HepG2 (cell line): ENCODE measurements at regions not wholly inside any gene's neighbourhood (a gene's known extent, or its start where the extent isn't known, plus 50 kb on each side); places are given as distances from the start of the nearest gene placed in this dataset.

Experiments used
- ATAC-seq: fragments of 200-7000 bp; cut with Tn5 transposase; 3 replicates; pipeline ENCODE4 v1.9.1; 2020; ENCODE audit warnings: mild to moderate bottlenecking, moderate library complexity
- BruUV-seq: library from RNA; stranded (reverse); fragments of 400-500 nt; replicated peaks from 2 replicates; lab custom pipeline; 2021; lab: Mats Ljungman, UMichigan
- CTCF ChIA-PET: fragments of 300-600 bp; formaldehyde crosslinking; extraction: SDS; loops from one replicate; lab custom pipeline; 2021; ENCODE audit warnings: low total read pairs, inconsistent platforms, low intra/inter-chr PET ratio; lab: Yijun Ruan, JAX
- POLR2A ChIA-PET: fragments of 350-600 bp; sonication (Branson Sonifier 250); formaldehyde crosslinking; loops from one replicate; lab custom pipeline; 2020; ENCODE audit warnings: antibody characterized with exemption, inconsistent platforms; lab: Yijun Ruan, JAX
- DNase-seq: peaks from one replicate; pipeline ENCODE4 v3.0.0-alpha.2; 2015; ENCODE audit warnings: low spot score
- FAIRE-seq: peaks from 3 replicates; lab custom pipeline; 2011; peaks lifted over from hg19 to GRCh38; lab: Jason Lieb, UNC
- H2AFZ ChIP-seq: one replicate; pipeline ENCODE4 v1.6.1; 2011; ENCODE audit warnings: low read length, inconsistent platforms
- H3K27ac ChIP-seq: fragments of 300-600 bp; 3 replicates; pipeline ENCODE4 v1.8.0; 2011; ENCODE audit warnings: mixed run types, mild to moderate bottlenecking, mixed read lengths, low read length, inconsistent platforms; ENCODE audit not compliant: insufficient read depth; ENCODE audit errors: extremely low read length
- H3K27me3 ChIP-seq, 2 experiments: fragments of 200-600 bp in 1 of 2; 2 replicates in 1 of 2; 3 replicates in 1 of 2; pipeline versions ENCODE4 v1.6.0 to v1.8.0; 2011; ENCODE audit warnings: low read length in 2 of 2, mild to moderate bottlenecking in 2 of 2, moderate library complexity in 2 of 2, inconsistent platforms in 1 of 2; ENCODE audit not compliant: insufficient read depth in 2 of 2, control insufficient read depth in 1 of 2
- H3K36me3 ChIP-seq, 2 experiments: fragments of 200-600 bp in 1 of 2; replicated peaks in 1 of 2; 2 replicates in 1 of 2; 3 replicates in 1 of 2; pipeline versions ENCODE4 v1.5.1 to v1.8.0; 2011; ENCODE audit warnings: low read length in 2 of 2, inconsistent platforms in 1 of 2; ENCODE audit not compliant: insufficient read depth in 2 of 2, control insufficient read depth in 1 of 2
- H3K4me1 ChIP-seq: 2 replicates; pipeline ENCODE4 v1.5.1; 2012; ENCODE audit warnings: low read length, inconsistent platforms; ENCODE audit not compliant: insufficient read depth
- H3K4me2 ChIP-seq: 2 replicates; pipeline ENCODE4 v1.6.0; 2011; ENCODE audit warnings: low read depth, low read length, inconsistent platforms
- H3K4me3 ChIP-seq, 3 experiments: fragments of 200-600 bp in 1 of 3; sonication (generic), shearing (Covaris generic) in 1 of 3; replicated peaks in 1 of 3; 2 replicates each; pipeline ENCODE4 v1.5.1; 2011 to 2016; ENCODE audit warnings: low read length in 3 of 3, inconsistent platforms in 2 of 3, low read depth in 2 of 3, mild to moderate bottlenecking in 2 of 3, control low read depth in 1 of 3, mixed read lengths in 1 of 3; ENCODE audit not compliant: insufficient read depth in 1 of 3
- H3K79me2 ChIP-seq: one replicate; pipeline ENCODE4 v1.6.1; 2011; ENCODE audit warnings: low read length, inconsistent platforms; ENCODE audit not compliant: insufficient read depth
- H3K9ac ChIP-seq: 2 replicates; pipeline ENCODE4 v1.6.0; 2011; ENCODE audit warnings: mild to moderate bottlenecking, low read depth, low read length, inconsistent platforms; ENCODE audit not compliant: insufficient read depth
- H3K9me3 ChIP-seq: 2 replicates; pipeline ENCODE4 v1.5.1; 2012; ENCODE audit warnings: mild to moderate bottlenecking, low read length
- H4K20me1 ChIP-seq: 2 replicates; pipeline ENCODE4 v1.6.0; 2011; ENCODE audit warnings: inconsistent platforms, mild to moderate bottlenecking, low read length, moderate library complexity; ENCODE audit not compliant: insufficient read depth
- BRD4 ChIP-seq: sonication (generic); formaldehyde crosslinking; IDR thresholded peaks from 2 replicates; pipeline ENCODE4 v1.4.0; 2020; ENCODE audit warnings: missing genetic modification reagents
- HNF4A ChIP-seq: sonication (generic); formaldehyde crosslinking; IDR thresholded peaks from 2 replicates; pipeline ENCODE4 v1.4.0; 2020; ENCODE audit warnings: missing genetic modification reagents
- JUN ChIP-seq: sonication (generic); formaldehyde crosslinking; IDR thresholded peaks from 2 replicates; pipeline ENCODE4 v1.4.0; 2020; ENCODE audit warnings: mild to moderate bottlenecking, missing genetic modification reagents
- MEIS1 ChIP-seq: sonication (generic); formaldehyde crosslinking; IDR thresholded peaks from 2 replicates; pipeline ENCODE4 v1.9.0; 2021; ENCODE audit warnings: mild to moderate bottlenecking, missing genetic modification reagents, moderate library complexity, borderline replicate concordance
- REL ChIP-seq: sonication (generic); formaldehyde crosslinking; conservative IDR thresholded peaks from 2 replicates; pipeline ENCODE4 v1.8.0; 2022; ENCODE audit warnings: mild to moderate bottlenecking, missing genetic modification reagents, moderate library complexity
- SMAD3 ChIP-seq: sonication (generic); formaldehyde crosslinking; IDR thresholded peaks from 2 replicates; pipeline ENCODE4 v1.4.0; 2020; ENCODE audit warnings: missing genetic modification reagents
- ZIK1 ChIP-seq: sonication (generic); formaldehyde crosslinking; IDR thresholded peaks from 2 replicates; pipeline ENCODE4 v1.5.0; 2020; ENCODE audit warnings: mild to moderate bottlenecking, low read depth, missing genetic modification reagents, borderline replicate concordance
- ZNF136 ChIP-seq: sonication (generic); formaldehyde crosslinking; IDR thresholded peaks from 2 replicates; pipeline ENCODE4 v1.8.1; 2022; ENCODE audit warnings: low read depth, mild to moderate bottlenecking, moderate library complexity, missing genetic modification reagents
- ZNF432 ChIP-seq: sonication (generic); formaldehyde crosslinking; IDR thresholded peaks from 2 replicates; pipeline ENCODE4 v1.5.0; 2020; ENCODE audit warnings: missing genetic modification reagents, mild to moderate bottlenecking, borderline replicate concordance
- ZNF44 ChIP-seq: sonication (generic); formaldehyde crosslinking; IDR thresholded peaks from 2 replicates; pipeline ENCODE4 v1.5.1; 2020; ENCODE audit warnings: mild to moderate bottlenecking, missing genetic modification reagents
- ZNF713 ChIP-seq: sonication (generic); formaldehyde crosslinking; IDR thresholded peaks from 2 replicates; pipeline ENCODE4 v1.4.0; 2020; ENCODE audit warnings: mild to moderate bottlenecking, missing genetic modification reagents
- WGBS: methylation state at CpG from one replicate; pipeline ENCODE4 v1.1.6; 2017; ENCODE audit warnings: low lambda C conversion rate; 5-methylcytosine and 5-hydroxymethylcytosine counted together
- in situ Hi-C: cut with HindIII; loops from 2 replicates; pipeline ENCODE4 v1.10.0; 2017; ENCODE audit warnings: low pct_unique_long_range_greater_than_20kb; ENCODE audit not compliant: extremely low pct_ligation_motif_present
- intact Hi-C: fragments of 100-400 bp; cut with micrococcal nuclease; formaldehyde crosslinking; loops from one replicate; pipeline ENCODE4 v1.10.0; 2022; ENCODE audit not compliant: unreplicated experiment
- TF ChIP-seq, protein P1 (sequence below): IDR thresholded peaks from 2 replicates; pipeline ENCODE4 v1.4.0; 2020; ENCODE audit warnings: mild to moderate bottlenecking, missing genetic modification reagents

DNA sequence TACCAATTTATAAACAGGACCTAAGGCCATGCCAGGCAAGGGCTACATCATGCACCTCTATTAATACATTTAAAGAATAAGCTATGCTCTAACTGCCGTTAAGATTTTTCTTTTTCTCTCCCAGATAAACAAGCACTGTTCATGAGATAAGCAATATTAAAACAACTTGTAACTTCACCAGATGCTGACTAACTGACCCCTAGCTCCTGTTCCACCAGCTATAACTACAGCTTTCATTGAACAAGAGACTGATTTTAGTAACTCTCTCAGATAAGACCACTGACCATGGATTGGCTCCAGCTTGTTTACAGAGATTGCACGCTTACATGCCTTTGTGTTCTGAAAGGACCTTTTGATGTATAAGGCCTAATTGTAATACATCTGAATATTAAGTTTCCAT is 540.7 kb upstream of the NECTIN3 start (continued):
- TF ChIP-seq BRD4 (CRISPR knock-in tag) = no peak

DNA sequence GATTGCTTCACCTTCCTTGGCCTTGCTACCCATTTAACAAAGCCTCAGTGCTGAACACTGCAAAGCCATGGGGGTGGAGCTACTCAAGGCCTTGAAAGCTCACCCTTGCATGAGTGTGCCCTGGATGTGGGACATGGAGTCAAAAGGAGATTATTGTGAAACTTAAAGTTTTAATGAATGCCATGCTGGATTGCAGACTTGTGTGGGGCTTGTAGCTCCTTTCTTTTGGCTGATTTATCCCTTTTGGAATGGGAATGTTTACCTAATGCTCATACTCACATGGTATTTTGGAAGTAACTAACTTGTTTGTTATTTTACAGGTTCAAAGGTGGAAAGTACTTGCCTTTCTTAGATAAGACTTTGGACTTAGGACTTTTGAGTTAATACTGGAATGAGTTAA is 538.5 kb upstream of the NECTIN3 start:
- Histone ChIP-seq H3K4me1 (0 out of 2 replicates have a peak, but pooled peaks cover 5% of the 10 kb centered on the region), H4K20me1 (no peaks in the 10 kb centered on the region), H3K9me3 (no peaks in the 10 kb centered on the region; the same call in 1 of the 2 replicates), H3K36me3 (no peaks in the 10 kb centered on the region), H3K27me3 (no peaks in the 10 kb centered on the region), H3K4me2 (no peak overlapping the region), H3K79me2 (no peaks in the 10 kb centered on the region), H2AFZ (no peak overlapping the region), H3K27ac (no peak overlapping the region), H3K9ac (no peak overlapping the region), H3K4me3 (no peak overlapping the region)
- intact Hi-C loops = no loop called here
- no peak for FAIRE-seq
- no peak; the same call in 2 of the 3 replicates for ATAC-seq
- BruUV-seq = no TSS peak
- in situ Hi-C loops = no loop called here
- CTCF ChIA-PET = no interaction called here
- peak; percentile 2 for DNase-seq
- POLR2A ChIA-PET = no interaction called here
- TF ChIP-seq HNF4A = peak; percentile 48; the same call in 1 of the 2 replicates
- no peak for TF ChIP-seq JUN (CRISPR knock-in tag)
- TF ChIP-seq, all 625 proteins: peak for 1

DNA sequence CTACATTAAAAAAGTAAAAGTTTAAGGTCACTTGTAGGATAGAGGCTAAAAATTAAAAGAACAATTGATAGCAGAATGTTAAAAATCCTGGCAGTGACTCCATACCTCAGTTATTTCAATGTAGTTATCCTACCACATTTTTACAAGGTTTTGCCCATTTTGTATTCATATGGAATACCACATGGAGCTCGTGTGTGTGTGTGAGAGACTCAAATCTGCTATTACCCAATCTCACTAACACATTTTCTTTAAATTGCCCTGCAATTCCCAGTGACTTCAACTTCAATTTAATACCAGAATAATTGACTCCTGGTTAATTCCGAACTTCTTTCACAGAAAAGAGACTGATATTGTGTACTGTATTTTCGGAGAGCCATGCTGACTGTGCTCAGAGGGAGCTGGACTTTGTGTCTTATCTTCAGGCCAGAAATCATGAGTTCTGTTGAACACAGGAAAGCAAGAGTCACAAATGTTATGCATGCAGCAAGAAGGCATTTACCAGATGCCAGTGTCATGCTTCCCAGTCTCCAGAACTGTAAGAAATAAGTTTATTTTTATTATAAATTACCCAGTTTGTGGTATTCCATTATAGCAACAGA is 529.0 kb upstream of the NECTIN3 start:
- in situ Hi-C loops (no loop called here), intact Hi-C loops (no loop called here)
- WGBS = 1% methylated on average over 3 of the region's 3 CpGs
- Histone ChIP-seq H3K4me2 (no peak overlapping the region; the same call in 1 of the 2 replicates), H3K27me3 (no peaks in the 10 kb centered on the region), H3K4me3 (no peak overlapping the region), H3K4me1 (no peaks in the 10 kb centered on the region), H3K9me3 (no peaks in the 10 kb centered on the region), H2AFZ (no peak overlapping the region), H3K9ac (no peak overlapping the region), H4K20me1 (no peaks in the 10 kb centered on the region), H3K36me3 (no peaks in the 10 kb centered on the region), H3K79me2 (no peaks in the 10 kb centered on the region), H3K27ac (no peak overlapping the region)
- no peak for ATAC-seq
- DNase-seq = no peak
- ChIA-PET POLR2A (no interaction called here), CTCF (no interaction called here)
- no peak for FAIRE-seq
- no TSS peak for BruUV-seq
- TF ChIP-seq ZIK1 (CRISPR knock-in tag) (no peak), MEIS1 (no peak), SMAD3 (CRISPR knock-in tag) (no peak), ZNF44 (CRISPR knock-in tag) (no peak), ZNF713 (CRISPR knock-in tag) (no peak), REL (CRISPR knock-in tag) (no peak), ZNF432 (CRISPR knock-in tag) (no peak), ZNF136 (CRISPR knock-in tag) (no peak)
- TF ChIP-seq, protein P1, sequence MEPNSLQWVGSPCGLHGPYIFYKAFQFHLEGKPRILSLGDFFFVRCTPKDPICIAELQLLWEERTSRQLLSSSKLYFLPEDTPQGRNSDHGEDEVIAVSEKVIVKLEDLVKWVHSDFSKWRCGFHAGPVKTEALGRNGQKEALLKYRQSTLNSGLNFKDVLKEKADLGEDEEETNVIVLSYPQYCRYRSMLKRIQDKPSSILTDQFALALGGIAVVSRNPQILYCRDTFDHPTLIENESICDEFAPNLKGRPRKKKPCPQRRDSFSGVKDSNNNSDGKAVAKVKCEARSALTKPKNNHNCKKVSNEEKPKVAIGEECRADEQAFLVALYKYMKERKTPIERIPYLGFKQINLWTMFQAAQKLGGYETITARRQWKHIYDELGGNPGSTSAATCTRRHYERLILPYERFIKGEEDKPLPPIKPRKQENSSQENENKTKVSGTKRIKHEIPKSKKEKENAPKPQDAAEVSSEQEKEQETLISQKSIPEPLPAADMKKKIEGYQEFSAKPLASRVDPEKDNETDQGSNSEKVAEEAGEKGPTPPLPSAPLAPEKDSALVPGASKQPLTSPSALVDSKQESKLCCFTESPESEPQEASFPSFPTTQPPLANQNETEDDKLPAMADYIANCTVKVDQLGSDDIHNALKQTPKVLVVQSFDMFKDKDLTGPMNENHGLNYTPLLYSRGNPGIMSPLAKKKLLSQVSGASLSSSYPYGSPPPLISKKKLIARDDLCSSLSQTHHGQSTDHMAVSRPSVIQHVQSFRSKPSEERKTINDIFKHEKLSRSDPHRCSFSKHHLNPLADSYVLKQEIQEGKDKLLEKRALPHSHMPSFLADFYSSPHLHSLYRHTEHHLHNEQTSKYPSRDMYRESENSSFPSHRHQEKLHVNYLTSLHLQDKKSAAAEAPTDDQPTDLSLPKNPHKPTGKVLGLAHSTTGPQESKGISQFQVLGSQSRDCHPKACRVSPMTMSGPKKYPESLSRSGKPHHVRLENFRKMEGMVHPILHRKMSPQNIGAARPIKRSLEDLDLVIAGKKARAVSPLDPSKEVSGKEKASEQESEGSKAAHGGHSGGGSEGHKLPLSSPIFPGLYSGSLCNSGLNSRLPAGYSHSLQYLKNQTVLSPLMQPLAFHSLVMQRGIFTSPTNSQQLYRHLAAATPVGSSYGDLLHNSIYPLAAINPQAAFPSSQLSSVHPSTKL (CRISPR knock-in tag) = no peak
